Stomach smooth muscle (tissue), 2 donors: ENCODE measurements at regions not wholly inside any gene's neighbourhood (a gene's known extent, or its start where the extent isn't known, plus 50 kb on each side); places are given as distances from the start of the nearest gene placed in this dataset.

Source experiments
- H3K27ac ChIP-seq: one replicate; pipeline ENCODE4 v1.7.0; 2013; ENCODE audit warnings: mild to moderate bottlenecking, low read length, inconsistent platforms
- H3K27me3 ChIP-seq, 2 donors: one replicate each; pipeline ENCODE4 v1.7.0; 2013; ENCODE audit warnings: low read length in 2 of 2; ENCODE audit not compliant: insufficient read depth in 2 of 2, control insufficient read depth in 1 of 2
- H3K36me3 ChIP-seq, 2 donors: one replicate each; pipeline ENCODE4 v1.7.0; 2013; ENCODE audit warnings: low read length in 2 of 2; ENCODE audit not compliant: control insufficient read depth in 2 of 2, insufficient read depth in 2 of 2
- H3K4me1 ChIP-seq: one replicate; pipeline ENCODE4 v1.7.0; 2013; ENCODE audit warnings: low read length; ENCODE audit not compliant: control insufficient read depth, insufficient read depth
- H3K4me3 ChIP-seq, 2 donors: one replicate each; pipeline ENCODE4 v1.7.0; 2013; ENCODE audit warnings: low read length in 2 of 2
- H3K9ac ChIP-seq, 2 donors: one replicate each; pipeline ENCODE4 v1.7.0; 2013; ENCODE audit warnings: low read length in 2 of 2, mild to moderate bottlenecking in 1 of 2
- H3K9me3 ChIP-seq, 2 donors: one replicate each; pipeline ENCODE4 v1.7.0; 2013; ENCODE audit warnings: low read length in 2 of 2; ENCODE audit not compliant: control insufficient read depth in 2 of 2
- donor health status: healthy.
- donor health status: Pancreatic carcinoma.

GRCh38 chr2:144824306-144825080 is 304.6 kb upstream of the ZEB2 start:
- H3K9ac ChIP-seq: no peak overlapping the region
- no peaks in the 10 kb centered on the region for H3K36me3 ChIP-seq
- no peaks in the 10 kb centered on the region for H3K27me3 ChIP-seq
- H3K4me3 ChIP-seq: no peak overlapping the region
- no peaks in the 10 kb centered on the region for H3K4me1 ChIP-seq
- no peak overlapping the region for H3K27ac ChIP-seq
- no peaks in the 10 kb centered on the region for H3K9me3 ChIP-seq

GRCh38 chr2:144822966-144823365 is 303.0 kb upstream of the ZEB2 start:
- Histone ChIP-seq H3K27ac (no peak overlapping the region), H3K27me3 (no peaks in the 10 kb centered on the region), H3K4me1 (no peaks in the 10 kb centered on the region), H3K36me3 (no peaks in the 10 kb centered on the region), H3K9me3 (no peaks in the 10 kb centered on the region), H3K4me3 (no peak overlapping the region), H3K9ac (no peak overlapping the region)

GRCh38 chr2:144812288-144812687 is 292.4 kb upstream of the ZEB2 start:
- H3K4me1 ChIP-seq: no peaks in the 10 kb centered on the region
- H3K36me3 ChIP-seq: no peaks in the 10 kb centered on the region
- no peak overlapping the region for H3K4me3 ChIP-seq
- no peaks in the 10 kb centered on the region for H3K9me3 ChIP-seq
- no peaks in the 10 kb centered on the region for H3K27me3 ChIP-seq
- no peak overlapping the region for H3K9ac ChIP-seq
- H3K27ac ChIP-seq: no peak overlapping the region

GRCh38 chr2:144801766-144802165 is 281.8 kb upstream of the ZEB2 start:
- no peaks in the 10 kb centered on the region for H3K27me3 ChIP-seq
- no peaks in the 10 kb centered on the region for H3K9me3 ChIP-seq
- no peaks in the 10 kb centered on the region for H3K36me3 ChIP-seq
- no peaks in the 10 kb centered on the region for H3K4me1 ChIP-seq
- H3K9ac ChIP-seq: no peak overlapping the region
- no peak overlapping the region for H3K27ac ChIP-seq
- H3K4me3 ChIP-seq: no peak overlapping the region

- no peaks in the 10 kb centered on the region for H3K36me3 ChIP-seq
- no peak overlapping the region for H3K4me3 ChIP-seq
- no peak overlapping the region for H3K27ac ChIP-seq
- H3K9ac ChIP-seq: no peak overlapping the region
- no peaks in the 10 kb centered on the region for H3K27me3 ChIP-seq
- H3K9me3 ChIP-seq: no peaks in the 10 kb centered on the region
- H3K4me1 ChIP-seq: no peaks in the 10 kb centered on the region
Observed at GRCh38 chr2:144801325-144801724, 281.4 kb upstream of the ZEB2 start.

- H3K27me3 ChIP-seq: no peaks in the 10 kb centered on the region
- no peak overlapping the region for H3K27ac ChIP-seq
- H3K4me3 ChIP-seq: no peak overlapping the region
- H3K9ac ChIP-seq: no peak overlapping the region
- H3K36me3 ChIP-seq: no peaks in the 10 kb centered on the region
- H3K4me1 ChIP-seq: no peaks in the 10 kb centered on the region
- no peaks in the 10 kb centered on the region for H3K9me3 ChIP-seq
Observed at GRCh38 chr2:144798989-144799388, 279.1 kb upstream of the ZEB2 start.

- Histone ChIP-seq H3K36me3 (no peaks in the 10 kb centered on the region), H3K4me1 (no peaks in the 10 kb centered on the region), H3K27ac (no peak overlapping the region), H3K9ac (no peak overlapping the region), H3K4me3 (no peak overlapping the region), H3K27me3 (no peaks in the 10 kb centered on the region), H3K9me3 (no peaks in the 10 kb centered on the region)
Observed at GRCh38 chr2:144798034-144798433, 278.1 kb upstream of the ZEB2 start.

- Histone ChIP-seq H3K4me1 (no peaks in the 10 kb centered on the region), H3K36me3 (no peaks in the 10 kb centered on the region), H3K27ac (no peak overlapping the region), H3K4me3 (no peak overlapping the region), H3K9me3 (no peaks in the 10 kb centered on the region), H3K9ac (no peak overlapping the region), H3K27me3 (no peaks in the 10 kb centered on the region)
Observed at GRCh38 chr2:144796936-144797335, 277.0 kb upstream of the ZEB2 start.

GRCh38 chr2:144796164-144796563 is 276.2 kb upstream of the ZEB2 start:
- H3K4me3 ChIP-seq: no peak overlapping the region
- no peaks in the 10 kb centered on the region for H3K4me1 ChIP-seq
- no peak overlapping the region for H3K9ac ChIP-seq
- H3K27me3 ChIP-seq: no peaks in the 10 kb centered on the region
- no peak overlapping the region for H3K27ac ChIP-seq
- H3K9me3 ChIP-seq: no peaks in the 10 kb centered on the region
- no peaks in the 10 kb centered on the region for H3K36me3 ChIP-seq

- Histone ChIP-seq H3K27ac (no peak overlapping the region), H3K36me3 (no peaks in the 10 kb centered on the region), H3K4me3 (no peak overlapping the region), H3K9me3 (no peaks in the 10 kb centered on the region), H3K9ac (no peak overlapping the region), H3K27me3 (no peaks in the 10 kb centered on the region), H3K4me1 (no peaks in the 10 kb centered on the region)
Observed at GRCh38 chr2:144785253-144785652, 265.3 kb upstream of the ZEB2 start.

- Histone ChIP-seq H3K27me3 (no peaks in the 10 kb centered on the region), H3K9me3 (no peaks in the 10 kb centered on the region), H3K4me3 (no peak overlapping the region), H3K36me3 (no peaks in the 10 kb centered on the region), H3K4me1 (no peaks in the 10 kb centered on the region), H3K9ac (no peak overlapping the region), H3K27ac (no peak overlapping the region)
Observed at GRCh38 chr2:144780983-144781382, 261.1 kb upstream of the ZEB2 start.
